IMR-90 (cell line): ENCODE measurements at regions not wholly inside any gene's neighbourhood (a gene's known extent, or its start where the extent isn't known, plus 50 kb on each side); places are given as distances from the start of the nearest gene placed in this dataset.

Source experiments
- BHLHE40 ChIP-seq: fragments of 150-350 bp; IDR thresholded peaks from 2 replicates; pipeline ENCODE4 v1.6.1; 2016; ENCODE audit warnings: mild to moderate bottlenecking, low read depth, low read length
- CEBPB ChIP-seq: IDR thresholded peaks from 2 replicates; pipeline ENCODE4 v1.6.1; 2012; ENCODE audit warnings: low read depth, low read length, improper control_type of control experiment
- CHD1 ChIP-seq: IDR thresholded peaks from 2 replicates; pipeline ENCODE4 v1.6.1; 2012; ENCODE audit warnings: low read depth, low read length, improper control_type of control experiment
- CTCF ChIP-seq: conservative IDR thresholded peaks from 2 replicates; pipeline ENCODE4 v1.5.1; 2012; ENCODE audit warnings: mild to moderate bottlenecking, low read depth, low read length, improper control_type of control experiment
- MAFK ChIP-seq: IDR thresholded peaks from 2 replicates; pipeline ENCODE4 v1.6.1; 2012; ENCODE audit warnings: low read depth, low read length, improper control_type of control experiment
- POLR2A ChIP-seq: IDR thresholded peaks from 2 replicates; pipeline ENCODE4 v1.6.1; 2012; ENCODE audit warnings: mild to moderate bottlenecking, low read depth, low read length
- SMC3 ChIP-seq: fragments of 150-350 bp; IDR thresholded peaks from 2 replicates; pipeline ENCODE4 v1.6.1; 2016; ENCODE audit warnings: low read depth, mild to moderate bottlenecking, antibody characterized with exemption, low read length, moderate library complexity
- TF ChIP-seq, protein P1 (sequence below): fragments of 150-350 bp; IDR thresholded peaks from 2 replicates; pipeline ENCODE4 v1.6.1; 2017; ENCODE audit warnings: mild to moderate bottlenecking, antibody characterized with exemption, low read length, low read depth
- TF ChIP-seq, protein P2 (sequence below): fragments of 150-350 bp; IDR thresholded peaks from 2 replicates; pipeline ENCODE4 v1.6.1; 2016; ENCODE audit warnings: low read depth, mild to moderate bottlenecking, low read length, moderate library complexity, borderline replicate concordance

DNA sequence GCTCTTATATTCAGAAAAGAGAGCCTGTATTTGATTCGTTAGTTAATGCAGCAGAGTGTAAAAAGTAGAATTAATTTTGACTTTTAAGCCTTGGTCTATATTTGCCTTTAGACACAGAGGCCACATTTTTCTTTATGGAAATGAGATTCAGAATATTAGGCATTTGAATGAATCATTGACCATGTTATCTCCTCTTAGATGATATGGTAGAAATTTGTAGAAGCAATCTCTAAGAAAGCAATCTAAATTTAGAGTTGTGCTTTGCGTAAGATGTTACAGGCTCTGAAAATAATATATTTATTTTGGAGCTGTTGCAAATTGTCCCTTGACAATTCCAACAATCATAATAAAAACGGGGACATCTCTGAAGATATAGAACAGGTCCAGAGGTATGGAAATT, 68.3 kb upstream of the ST6GAL2 start:
- TF ChIP-seq, protein P1, sequence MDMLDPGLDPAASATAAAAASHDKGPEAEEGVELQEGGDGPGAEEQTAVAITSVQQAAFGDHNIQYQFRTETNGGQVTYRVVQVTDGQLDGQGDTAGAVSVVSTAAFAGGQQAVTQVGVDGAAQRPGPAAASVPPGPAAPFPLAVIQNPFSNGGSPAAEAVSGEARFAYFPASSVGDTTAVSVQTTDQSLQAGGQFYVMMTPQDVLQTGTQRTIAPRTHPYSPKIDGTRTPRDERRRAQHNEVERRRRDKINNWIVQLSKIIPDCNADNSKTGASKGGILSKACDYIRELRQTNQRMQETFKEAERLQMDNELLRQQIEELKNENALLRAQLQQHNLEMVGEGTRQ = no peak
- TF ChIP-seq MAFK (no peak), CTCF (no peak), POLR2A (no peak), CEBPB (no peak), BHLHE40 (no peak), SMC3 (no peak), CHD1 (no peak)
- TF ChIP-seq, protein P2, sequence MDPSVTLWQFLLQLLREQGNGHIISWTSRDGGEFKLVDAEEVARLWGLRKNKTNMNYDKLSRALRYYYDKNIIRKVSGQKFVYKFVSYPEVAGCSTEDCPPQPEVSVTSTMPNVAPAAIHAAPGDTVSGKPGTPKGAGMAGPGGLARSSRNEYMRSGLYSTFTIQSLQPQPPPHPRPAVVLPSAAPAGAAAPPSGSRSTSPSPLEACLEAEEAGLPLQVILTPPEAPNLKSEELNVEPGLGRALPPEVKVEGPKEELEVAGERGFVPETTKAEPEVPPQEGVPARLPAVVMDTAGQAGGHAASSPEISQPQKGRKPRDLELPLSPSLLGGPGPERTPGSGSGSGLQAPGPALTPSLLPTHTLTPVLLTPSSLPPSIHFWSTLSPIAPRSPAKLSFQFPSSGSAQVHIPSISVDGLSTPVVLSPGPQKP = no peak
